Vagina (tissue), 2 donors: ENCODE measurements at regions not wholly inside any gene's neighbourhood (a gene's known extent, or its start where the extent isn't known, plus 50 kb on each side); places are given as distances from the start of the nearest gene placed in this dataset.

Experiments used
- DNase-seq, 2 donors: peaks; one replicate each; pipeline ENCODE4 v3.0.0-alpha.2; 2017; ENCODE audit errors: extremely low spot score in 2 of 2
- H3K27ac ChIP-seq: fragments of 200-600 bp; sonication (generic); one replicate; pipeline ENCODE4 v1.5.1; 2019
- H3K27me3 ChIP-seq: fragments of 200-600 bp; sonication (generic); one replicate; pipeline ENCODE4 v1.5.1; 2019
- H3K36me3 ChIP-seq, 2 donors: fragments of 200-600 bp; sonication (generic); one replicate each; pipeline ENCODE4 v1.5.1; 2017 to 2019
- H3K4me1 ChIP-seq: fragments of 200-600 bp; sonication (generic); one replicate; pipeline ENCODE4 v1.5.1; 2019
- H3K4me3 ChIP-seq, 2 donors: fragments of 200-600 bp; sonication (generic); 1 replicate in 1 of 2; 2 replicates in 1 of 2; pipeline ENCODE4 v1.5.1; 2016 to 2019
- H3K9me3 ChIP-seq: fragments of 200-600 bp; sonication (generic); one replicate; pipeline ENCODE4 v1.5.1; 2019
- CTCF ChIP-seq, 3 experiments: fragments of 450-650 bp in 2 of 3; fragments of 200-600 bp in 1 of 3; sonication (generic) in 1 of 3; IDR thresholded peaks; one replicate each; pipeline ENCODE4 v1.5.1; 2017 to 2019; ENCODE audit warnings: antibody characterized with exemption in 3 of 3, mild to moderate bottlenecking in 2 of 3, moderate library complexity in 2 of 3
- POLR2A ChIP-seq, 2 donors: fragments of 450-650 bp; IDR thresholded peaks; one replicate each; pipeline ENCODE4 v1.6.1; 2017; ENCODE audit warnings: antibody characterized with exemption in 2 of 2, mild to moderate bottlenecking in 2 of 2, moderate library complexity in 2 of 2
- POLR2AphosphoS5 ChIP-seq, 2 donors: sonication (generic); formaldehyde crosslinking; IDR thresholded peaks; one replicate each; pipeline ENCODE4 v1.9.0; 2017; ENCODE audit warnings: antibody characterized with exemption in 2 of 2, mild to moderate bottlenecking in 2 of 2, low read depth in 1 of 2; ENCODE audit not compliant: insufficient read depth in 1 of 2
- intact Hi-C: fragments of 100-400 bp; cut with DNase I; formaldehyde crosslinking; loops from one replicate; pipeline ENCODE4 v1.15.1; 2023

DNA sequence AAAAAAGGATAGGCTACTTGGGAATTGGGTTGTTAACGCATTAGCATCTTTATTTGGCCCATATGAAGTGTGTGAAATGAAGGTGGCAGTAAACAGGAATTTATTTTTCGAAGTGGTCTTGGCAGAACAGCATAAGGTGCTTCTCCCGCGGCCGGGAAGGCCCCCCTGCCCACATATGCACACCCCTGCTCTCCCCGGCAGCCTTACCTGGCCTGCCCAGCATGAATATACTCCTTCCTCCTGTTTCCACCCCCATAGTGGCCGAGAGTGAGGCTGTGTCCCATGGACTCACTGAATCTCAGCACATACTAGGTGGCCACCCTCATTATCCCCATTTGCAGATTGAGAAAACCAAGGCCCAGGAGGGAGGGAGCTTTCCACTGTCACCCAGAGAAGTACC is 54.0 kb upstream of the OLFM1 start:
- no peak for DNase-seq
- intact Hi-C loops = no loop called here

GRCh38 chr9:135034106-135034505 is 53.4 kb upstream of the OLFM1 start:
- no peak overlapping the region for H3K4me3 ChIP-seq
- H3K36me3 ChIP-seq = no peaks in the 10 kb centered on the region
- DNase-seq = no peak
- intact Hi-C loops = no loop called here
- TF ChIP-seq POLR2A (IDR thresholded peaks at IDR 0.05) (no peak), CTCF (IDR thresholded peaks at IDR 0.05) (no peak), POLR2AphosphoS5 (IDR thresholded peaks at IDR 0.05; ENCODE audit: insufficient read depth in 1 of 2, low read depth in 1 of 2) (no peak)
- no peaks in the 10 kb centered on the region for H3K27me3 ChIP-seq
- H3K9me3 ChIP-seq = no peaks in the 10 kb centered on the region
- no peak overlapping the region for H3K27ac ChIP-seq
- no peaks in the 10 kb centered on the region for H3K4me1 ChIP-seq

More for the DNA sequence above, 54.0 kb upstream of the OLFM1 start:
- no peaks in the 10 kb centered on the region for H3K4me1 ChIP-seq
- no peaks in the 10 kb centered on the region for H3K36me3 ChIP-seq
- H3K4me3 ChIP-seq = no peak overlapping the region
- TF ChIP-seq POLR2AphosphoS5 (IDR thresholded peaks at IDR 0.05; ENCODE audit: insufficient read depth in 1 of 2, low read depth in 1 of 2) = no peak
- H3K9me3 ChIP-seq = no peaks in the 10 kb centered on the region
- no peaks in the 10 kb centered on the region for H3K27me3 ChIP-seq
- H3K27ac ChIP-seq = no peak overlapping the region

GRCh38 chr9:135035781-135036760 is 51.4 kb upstream of the OLFM1 start:
- TF ChIP-seq CTCF (IDR thresholded peaks at IDR 0.05) = no peak
- Histone ChIP-seq H3K27me3 (no peaks in the 10 kb centered on the region), H3K36me3 (no peaks in the 10 kb centered on the region), H3K4me3 (no peak overlapping the region), H3K27ac (no peak overlapping the region), H3K4me1 (no peaks in the 10 kb centered on the region), H3K9me3 (no peaks in the 10 kb centered on the region)
- DNase-seq = no peak
- intact Hi-C loops = no loop called here

DNA sequence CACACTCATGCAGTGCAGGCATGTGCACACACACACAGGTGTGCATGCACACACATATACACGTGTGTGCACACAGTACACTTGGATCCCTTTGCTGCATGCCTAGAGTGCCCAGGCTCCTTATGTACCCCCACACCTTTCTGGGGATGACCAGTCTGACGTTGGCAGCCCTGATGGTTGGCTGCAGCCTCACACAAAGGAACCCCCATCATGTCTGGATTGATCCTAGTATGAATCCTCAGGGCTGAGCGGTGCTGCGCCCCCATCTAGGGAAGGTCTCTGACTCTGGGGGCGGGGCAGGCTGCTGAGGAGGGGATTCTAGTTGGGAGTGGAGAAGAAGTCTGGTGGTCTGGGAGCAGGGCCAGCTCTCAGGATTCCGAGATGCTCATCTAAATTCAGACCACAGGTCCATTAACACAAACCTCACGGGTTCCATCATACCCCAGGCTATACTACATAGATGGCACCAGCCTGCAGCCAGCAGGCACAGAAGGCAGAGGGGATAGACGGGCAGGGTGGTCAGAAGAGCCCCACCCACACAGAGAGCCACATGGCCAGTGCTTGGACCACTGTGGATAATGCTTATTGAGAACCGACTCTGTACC is 50.5 kb upstream of the OLFM1 start:
- no peak for TF ChIP-seq CTCF (IDR thresholded peaks at IDR 0.05)
- TF ChIP-seq POLR2AphosphoS5 (IDR thresholded peaks at IDR 0.05; ENCODE audit: insufficient read depth in 1 of 2, low read depth in 1 of 2) = no peak
- TF ChIP-seq POLR2A (IDR thresholded peaks at IDR 0.05) = no peak
- DNase-seq = no peak
- Histone ChIP-seq H3K4me3 (no peak overlapping the region), H3K9me3 (no peaks in the 10 kb centered on the region), H3K27me3 (no peaks in the 10 kb centered on the region), H3K4me1 (no peaks in the 10 kb centered on the region), H3K27ac (no peak overlapping the region), H3K36me3 (no peaks in the 10 kb centered on the region)
- intact Hi-C loops = no loop called here

DNA sequence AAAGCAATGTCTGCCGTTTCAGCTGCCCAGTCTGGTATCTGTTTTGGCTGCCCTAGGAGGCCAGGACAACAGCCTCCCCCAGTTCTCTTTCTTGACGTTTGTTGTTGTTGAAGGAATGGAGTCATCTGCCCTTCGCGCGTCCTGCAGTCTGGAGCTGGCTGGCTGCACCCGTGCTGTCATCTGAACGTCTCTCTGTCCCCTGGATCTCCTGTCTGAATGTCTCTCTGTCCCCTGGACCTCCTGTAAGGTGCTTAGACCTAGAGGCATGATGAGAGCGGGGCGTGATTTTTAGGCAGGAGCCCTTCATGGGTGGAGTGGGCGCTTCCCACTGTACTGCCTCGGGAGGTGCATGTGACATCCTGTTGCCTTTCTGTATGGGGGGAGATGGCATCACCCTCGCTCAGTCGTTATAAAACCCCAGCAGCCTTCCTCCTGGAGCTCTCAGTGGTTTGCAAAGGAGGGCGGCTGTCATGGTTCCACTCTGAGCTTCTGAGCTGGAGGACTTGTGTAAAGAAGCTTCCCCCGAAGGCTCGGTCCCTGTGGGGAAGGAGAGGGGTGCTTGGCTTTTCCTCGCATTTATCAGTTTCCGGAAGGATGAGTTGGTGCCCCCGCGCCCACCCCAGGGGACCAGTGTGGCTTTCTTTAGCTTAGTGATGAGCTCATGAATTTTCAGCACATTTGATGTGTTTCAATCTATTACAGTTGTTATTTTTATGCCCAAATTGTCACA is 49.8 kb upstream of the OLFM1 start:
- Histone ChIP-seq H3K36me3 (no peaks in the 10 kb centered on the region), H3K4me3 (no peak overlapping the region), H3K9me3 (no peaks in the 10 kb centered on the region), H3K27ac (no peak overlapping the region), H3K27me3 (no peaks in the 10 kb centered on the region), H3K4me1 (no peaks in the 10 kb centered on the region)
- DNase-seq = no peak
- TF ChIP-seq CTCF (IDR thresholded peaks at IDR 0.05) (no peak), POLR2A (IDR thresholded peaks at IDR 0.05) (no peak), POLR2AphosphoS5 (IDR thresholded peaks at IDR 0.05; ENCODE audit: insufficient read depth in 1 of 2, low read depth in 1 of 2) (no peak)
- intact Hi-C loops = no loop called here
